H9 (cell line): ENCODE measurements at regions not wholly inside any gene's neighbourhood (a gene's known extent, or its start where the extent isn't known, plus 50 kb on each side); places are given as distances from the start of the nearest gene placed in this dataset.

Source experiments
- DNase-seq: peaks from one replicate; pipeline ENCODE4 v3.0.0-alpha.2; 2017
- H2AFZ ChIP-seq: one replicate; pipeline ENCODE4 v1.6.1; 2013; ENCODE audit warnings: mild to moderate bottlenecking, low read length, control low read depth, moderate library complexity
- H2AK5ac ChIP-seq: 2 replicates; pipeline ENCODE4 v1.6.1; 2013; ENCODE audit warnings: low read length, control low read depth, mixed read lengths; ENCODE audit not compliant: insufficient read length
- H2BK120ac ChIP-seq: one replicate; pipeline ENCODE4 v1.6.1; 2013; ENCODE audit warnings: low read depth, mild to moderate bottlenecking, low read length, control low read depth, inconsistent platforms; ENCODE audit not compliant: poor library complexity, severe bottlenecking
- H2BK12ac ChIP-seq: 2 replicates; pipeline ENCODE4 v1.6.1; 2013; ENCODE audit warnings: low read length, control low read depth, mixed read lengths, low read depth; ENCODE audit not compliant: insufficient read length
- H2BK15ac ChIP-seq: 2 replicates; pipeline ENCODE4 v1.6.1; 2013; ENCODE audit warnings: low read depth, low read length, control low read depth
- H2BK20ac ChIP-seq: one replicate; pipeline ENCODE4 v1.6.1; 2013; ENCODE audit warnings: low read depth, mild to moderate bottlenecking, low read length, control low read depth, inconsistent platforms; ENCODE audit not compliant: poor library complexity, severe bottlenecking
- H2BK5ac ChIP-seq: 2 replicates; pipeline ENCODE4 v1.6.1; 2013; ENCODE audit warnings: low read length, control low read depth, mixed read lengths; ENCODE audit not compliant: insufficient read length
- H3K14ac ChIP-seq: 2 replicates; pipeline ENCODE4 v1.6.1; 2013; ENCODE audit warnings: low read length, control low read depth; ENCODE audit not compliant: insufficient read depth
- H3K18ac ChIP-seq: 2 replicates; pipeline ENCODE4 v1.6.1; 2013; ENCODE audit warnings: low read depth, mild to moderate bottlenecking, mixed read lengths, low read length, control low read depth; ENCODE audit not compliant: insufficient read length
- H3K23ac ChIP-seq: 2 replicates; pipeline ENCODE4 v1.6.1; 2013; ENCODE audit warnings: low read length, control low read depth, mixed read lengths, low read depth; ENCODE audit not compliant: insufficient read length
- H3K23me2 ChIP-seq: 2 replicates; pipeline ENCODE4 v1.6.1; 2013; ENCODE audit warnings: low read depth, mild to moderate bottlenecking, mixed read lengths, low read length, control low read depth; ENCODE audit not compliant: insufficient read length, poor library complexity, severe bottlenecking
- H3K27ac ChIP-seq: 2 replicates; pipeline ENCODE4 v1.5.1; 2013; ENCODE audit warnings: low read length, control low read depth, mixed read lengths, low read depth; ENCODE audit not compliant: insufficient read length
- H3K27me3 ChIP-seq: 2 replicates; pipeline ENCODE4 v1.6.1; 2013; ENCODE audit warnings: low read length, control low read depth, inconsistent platforms; ENCODE audit not compliant: insufficient read depth
- H3K4ac ChIP-seq: 2 replicates; pipeline ENCODE4 v1.6.1; 2013; ENCODE audit warnings: low read depth, mild to moderate bottlenecking, control low read depth, inconsistent platforms, low read length, moderate library complexity
- H3K4me1 ChIP-seq: 2 replicates; pipeline ENCODE4 v1.6.1; 2013; ENCODE audit warnings: low read length, control low read depth, inconsistent platforms; ENCODE audit not compliant: insufficient read depth
- H3K4me2 ChIP-seq: 2 replicates; pipeline ENCODE4 v1.6.1; 2013; ENCODE audit warnings: low read length, control low read depth, mixed read lengths; ENCODE audit not compliant: insufficient read length, insufficient read depth
- H3K56ac ChIP-seq: 2 replicates; pipeline ENCODE4 v1.6.1; 2013; ENCODE audit warnings: low read depth, mild to moderate bottlenecking, mixed read lengths, low read length, control low read depth; ENCODE audit not compliant: insufficient read length
- H3K79me1 ChIP-seq: 2 replicates; pipeline ENCODE4 v1.6.1; 2013; ENCODE audit warnings: low read depth, mild to moderate bottlenecking, moderate library complexity, low read length, control low read depth, inconsistent platforms; ENCODE audit not compliant: insufficient read depth, poor library complexity, severe bottlenecking
- H3K79me2 ChIP-seq: 2 replicates; pipeline ENCODE4 v1.6.1; 2013; ENCODE audit warnings: low read length, control low read depth, inconsistent platforms; ENCODE audit not compliant: insufficient read depth
- H3K9ac ChIP-seq: 2 replicates; pipeline ENCODE4 v1.6.1; 2013; ENCODE audit warnings: low read length, control low read depth, mixed read lengths; ENCODE audit not compliant: insufficient read length; ENCODE audit errors: extremely low read depth
- H3K9me3 ChIP-seq: one replicate; pipeline ENCODE4 v1.6.1; 2013; ENCODE audit warnings: low read depth, low read length, inconsistent platforms; ENCODE audit not compliant: control insufficient read depth
- H3T11ph ChIP-seq: one replicate; pipeline ENCODE4 v1.6.1; 2013; ENCODE audit warnings: mild to moderate bottlenecking, low read length, control low read depth, inconsistent platforms
- H4K20me1 ChIP-seq: one replicate; pipeline ENCODE4 v1.6.1; 2013; ENCODE audit not compliant: control insufficient read depth, insufficient read length, insufficient read depth
- H4K5ac ChIP-seq: 2 replicates; pipeline ENCODE4 v1.6.1; 2013; ENCODE audit warnings: low read depth, mild to moderate bottlenecking, mixed read lengths, low read length, control low read depth; ENCODE audit not compliant: insufficient read length
- H4K8ac ChIP-seq: replicated peaks from 2 replicates; pipeline ENCODE4 v1.6.1; 2013; ENCODE audit warnings: low read length, control low read depth, mixed read lengths, low read depth; ENCODE audit not compliant: insufficient read length
- H4K91ac ChIP-seq: 2 replicates; pipeline ENCODE4 v1.6.1; 2013; ENCODE audit warnings: low read depth, mild to moderate bottlenecking, moderate library complexity, mixed read lengths, low read length, control low read depth; ENCODE audit not compliant: insufficient read length
- H3K27ac Mint-ChIP-seq, 3 experiments: 2 replicates in 2 of 3; 3 replicates in 1 of 3; pipeline ENCODE4 v1.8.0; 2020 to 2021; ENCODE audit warnings: mixed read lengths in 3 of 3, mild to moderate bottlenecking in 1 of 3, moderate library complexity in 1 of 3
- H3K27me3 Mint-ChIP-seq: 2 replicates; pipeline ENCODE4 v1.8.0; 2021; ENCODE audit warnings: low read depth, mild to moderate bottlenecking, moderate library complexity, mixed read lengths
- H3K36me3 Mint-ChIP-seq, 3 experiments: 2 replicates in 2 of 3; 3 replicates in 1 of 3; pipeline ENCODE4 v1.8.0; 2020 to 2021; ENCODE audit warnings: low read depth in 3 of 3, mixed read lengths in 3 of 3; ENCODE audit not compliant: insufficient read depth in 1 of 3
- H3K4me1 Mint-ChIP-seq, 2 experiments: 2 replicates each; pipeline ENCODE4 v1.8.0; 2020; ENCODE audit warnings: mixed read lengths in 2 of 2
- H3K4me3 Mint-ChIP-seq, 2 experiments: 2 replicates in 1 of 2; 3 replicates in 1 of 2; pipeline ENCODE4 v1.8.0; 2020 to 2021; ENCODE audit warnings: mild to moderate bottlenecking in 2 of 2, mixed read lengths in 2 of 2, moderate library complexity in 1 of 2
- H3K9me3 Mint-ChIP-seq, 2 experiments: 2 replicates in 1 of 2; 3 replicates in 1 of 2; pipeline ENCODE4 v1.8.0; 2020; ENCODE audit warnings: mild to moderate bottlenecking in 2 of 2, mixed read lengths in 2 of 2, moderate library complexity in 1 of 2
- CTCF ChIP-seq: fragments of 200-600 bp; sonication (generic); conservative IDR thresholded peaks from 3 replicates; pipeline ENCODE4 v1.8.0; 2021; ENCODE audit warnings: antibody characterized with exemption, mild to moderate bottlenecking
- WGBS: extraction: QIAGEN DNeasy Blood & Tissue Kit; methylation state at CpG from one replicate; pipeline ENCODE4 v1.1.7; 2013; ENCODE audit warnings: missing lambda C conversion rate, low lambda C conversion rate, mixed read lengths; ENCODE audit not compliant: insufficient read length; ENCODE audit errors: extremely low coverage; 5-methylcytosine and 5-hydroxymethylcytosine counted together

- H4K20me1 ChIP-seq: no peaks in the 10 kb centered on the region
- no peak overlapping the region for H3K4me3 Mint-ChIP-seq
- H3K9me3 ChIP-seq: no peaks in the 10 kb centered on the region
- H3K79me1 ChIP-seq: no peaks in the 10 kb centered on the region
- no peak for TF ChIP-seq CTCF
- H3K4me2 ChIP-seq: no peak overlapping the region
- no peak overlapping the region for H3K14ac ChIP-seq
- H3K23me2 ChIP-seq: no peaks in the 10 kb centered on the region
- no peak overlapping the region for H3K56ac ChIP-seq
- no peak overlapping the region for H3K18ac ChIP-seq
- no peak overlapping the region for H4K91ac ChIP-seq
- H4K8ac ChIP-seq: no peak overlapping the region
- no peak overlapping the region for H2BK20ac ChIP-seq
- H3K79me2 ChIP-seq: no peaks in the 10 kb centered on the region
- H3K4me1 Mint-ChIP-seq: no peaks in the 10 kb centered on the region
- no peak overlapping the region for H2BK5ac ChIP-seq
- H3K27me3 Mint-ChIP-seq: no peaks in the 10 kb centered on the region; the same call in 1 of the 2 replicates
- H3T11ph ChIP-seq: no peak overlapping the region
- no peak overlapping the region for H2BK120ac ChIP-seq
- H2AFZ ChIP-seq: no peak overlapping the region
- no peak overlapping the region for H2BK15ac ChIP-seq
- no peak overlapping the region for H3K9ac ChIP-seq
- H3K27ac ChIP-seq: no peak overlapping the region
- H2BK12ac ChIP-seq: no peak overlapping the region
- no peaks in the 10 kb centered on the region for H3K36me3 Mint-ChIP-seq
- DNase-seq: no peak
- no peak overlapping the region for H2AK5ac ChIP-seq
- no peak overlapping the region for H4K5ac ChIP-seq
- H3K4ac ChIP-seq: no peak overlapping the region
- no peaks in the 10 kb centered on the region for H3K9me3 Mint-ChIP-seq
- WGBS: no CpG with 5 or more reads among the region's 5 CpGs
- no peaks in the 10 kb centered on the region for H3K4me1 ChIP-seq
- H3K27ac Mint-ChIP-seq: no peak overlapping the region
- no peak overlapping the region for H3K23ac ChIP-seq
- no peaks in the 10 kb centered on the region for H3K27me3 ChIP-seq
Measured at GRCh38 chr15:91604122-91604521, 249.4 kb upstream of the SLCO3A1 start.
